Stimulated activated naive CD8-positive, alpha-beta T cell treated with anti-CD3 and anti-CD28 coated beads, Interleukin-15, Interleukin-2, amounts not matched to agents 100 U/mL and 50 U/mL, for 24 hours (primary cell): ENCODE measurements at regions not wholly inside any gene's neighbourhood (a gene's known extent, or its start where the extent isn't known, plus 50 kb on each side); places are given as distances from the start of the nearest gene placed in this dataset.

Experiments
- ATAC-seq: fragments of 150-1000 bp; cut with Tn5 transposase; one replicate; pipeline ENCODE4 v1.10.0; 2021
- DNase-seq: peaks from one replicate; pipeline ENCODE4 v3.0.0; 2021

GRCh38 chr10:4581929-4582328 lies 244.1 kb upstream of the AKR1E2 start:
- no peak for ATAC-seq

DNA sequence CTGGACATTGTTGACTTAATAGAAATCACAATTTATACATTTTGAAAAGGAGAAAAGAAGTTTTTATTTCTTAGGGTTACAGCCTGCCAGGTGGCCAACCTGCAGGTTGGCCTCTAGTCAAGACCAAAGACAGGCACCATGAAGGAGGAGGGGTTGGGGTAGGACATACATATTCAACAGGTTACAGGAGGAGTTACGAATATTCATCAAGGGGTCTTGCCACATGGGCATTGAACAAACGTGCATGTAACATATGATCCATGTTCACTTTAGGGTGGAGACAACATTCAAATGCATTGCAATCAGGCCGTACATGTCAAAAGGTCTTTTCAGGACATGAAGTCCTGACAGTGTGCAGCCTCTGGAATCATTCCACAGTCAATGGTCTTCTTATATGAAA lies 246.2 kb upstream of the AKR1E2 start:
- ATAC-seq (no peak), DNase-seq (no peak)

More at GRCh38 chr10:4581929-4582328, 244.1 kb upstream of the AKR1E2 start:
- DNase-seq, result no peak

DNA sequence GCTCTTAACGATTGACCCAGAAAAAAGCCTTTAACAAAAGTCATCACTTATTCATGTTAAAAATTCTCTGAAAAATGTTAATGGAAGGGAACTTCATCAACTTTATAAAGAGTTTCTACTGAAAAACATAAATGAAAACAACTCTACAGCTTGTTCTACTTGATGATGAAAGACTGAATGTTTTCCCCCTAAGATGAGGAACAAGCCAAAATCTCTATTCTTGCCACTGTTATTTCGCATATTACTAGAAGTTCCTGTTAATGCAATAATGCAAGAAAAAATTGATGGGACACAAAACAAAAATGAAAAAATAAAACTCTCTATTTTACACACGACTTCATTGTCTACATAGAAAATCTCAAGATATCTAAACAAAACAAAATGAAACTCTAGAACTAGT lies 249.8 kb upstream of the AKR1E2 start:
- no peak for DNase-seq
- ATAC-seq, result no peak

DNA sequence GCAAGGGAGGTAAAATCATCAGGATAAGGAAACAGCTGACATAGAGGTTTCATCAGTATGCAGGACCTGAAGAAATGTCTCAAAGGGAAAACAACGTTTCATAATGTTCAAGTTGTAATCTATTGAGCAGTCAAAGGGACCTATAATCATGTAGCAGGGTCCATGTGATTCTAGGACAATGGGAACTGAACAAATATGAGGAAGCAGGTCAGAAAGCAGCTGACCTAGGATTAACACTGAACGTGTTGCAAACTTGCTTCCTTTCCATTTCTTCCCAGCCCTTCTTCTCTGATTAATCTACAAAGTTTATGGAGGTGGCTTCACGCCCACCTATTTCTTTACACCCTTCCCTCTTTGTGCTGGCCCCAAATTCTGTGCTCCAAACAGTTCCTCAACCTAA lies 256.9 kb upstream of the AKR1E2 start:
- ATAC-seq (no peak), DNase-seq (no peak)

- ATAC-seq, result no peak
Measured at GRCh38 chr10:4568731-4569130, 257.3 kb upstream of the AKR1E2 start.

GRCh38 chr10:4568086-4568485 lies 257.9 kb upstream of the AKR1E2 start:
- ATAC-seq (no peak), DNase-seq (no peak)

More at GRCh38 chr10:4568731-4569130, 257.3 kb upstream of the AKR1E2 start:
- no peak for DNase-seq

- no peak for DNase-seq
- no peak for ATAC-seq
Measured at GRCh38 chr10:4567637-4568036, 258.4 kb upstream of the AKR1E2 start.

DNA sequence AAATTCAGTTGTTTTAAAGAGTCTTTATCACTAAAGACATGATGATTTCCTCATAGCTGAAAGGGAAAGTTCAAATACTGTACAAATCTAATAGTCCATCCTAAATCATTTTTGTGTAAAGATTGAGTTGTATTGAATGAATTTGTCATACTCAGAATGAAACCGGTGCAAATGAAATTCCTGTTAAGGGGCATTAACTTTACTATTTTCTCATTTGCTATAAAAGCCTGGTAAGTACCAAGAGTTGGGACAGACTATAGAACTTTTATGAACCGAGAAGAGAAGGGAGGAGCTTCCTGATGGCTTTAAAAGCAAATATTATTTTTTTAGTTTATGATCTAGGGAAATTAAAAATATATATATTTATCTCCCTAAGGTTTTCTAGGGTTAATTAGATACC lies 260.0 kb upstream of the AKR1E2 start:
- ATAC-seq, result no peak
- no peak for DNase-seq

DNA sequence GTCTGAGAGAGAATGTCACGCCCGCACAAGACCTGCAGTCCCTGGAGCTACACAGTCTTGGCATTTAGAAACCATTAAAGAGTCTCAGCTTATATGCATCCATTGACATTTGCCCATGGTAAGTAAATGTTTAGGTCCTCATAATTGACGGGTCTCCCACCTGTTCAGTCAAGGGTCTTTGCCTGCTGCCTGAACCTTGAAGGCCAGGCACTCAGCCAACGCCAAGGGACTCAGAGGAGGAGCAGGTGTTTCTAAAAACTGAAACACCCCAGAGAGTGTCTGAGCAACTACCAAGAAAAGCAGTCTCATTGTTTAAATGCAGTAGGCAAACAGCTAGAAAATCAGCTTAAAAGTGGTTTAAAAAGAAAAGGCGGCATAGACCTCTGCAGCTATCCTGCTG lies 264.7 kb upstream of the AKR1E2 start:
- ATAC-seq, result no peak
- no peak for DNase-seq

DNA sequence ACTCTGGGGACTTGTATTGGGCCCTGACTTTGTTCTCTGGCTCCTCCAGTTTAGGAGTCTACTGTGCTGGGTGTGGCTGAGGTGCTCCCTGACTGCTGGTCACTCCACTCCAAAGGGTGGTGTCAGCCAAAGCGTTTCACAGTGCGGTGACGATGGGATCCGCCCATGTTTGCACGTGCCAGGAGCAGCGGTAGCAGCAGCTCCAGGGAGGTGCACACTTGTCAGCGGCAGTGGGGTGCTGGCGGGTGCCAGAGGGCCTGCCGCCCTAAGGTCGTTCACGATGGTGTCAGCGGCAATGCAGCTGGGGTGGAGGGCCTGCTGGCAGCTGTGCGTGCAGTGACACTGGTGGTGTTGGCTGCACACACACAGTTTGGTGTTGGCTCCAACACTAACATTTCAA lies 268.5 kb upstream of the AKR1E2 start:
- DNase-seq (no peak), ATAC-seq (no peak)

DNA sequence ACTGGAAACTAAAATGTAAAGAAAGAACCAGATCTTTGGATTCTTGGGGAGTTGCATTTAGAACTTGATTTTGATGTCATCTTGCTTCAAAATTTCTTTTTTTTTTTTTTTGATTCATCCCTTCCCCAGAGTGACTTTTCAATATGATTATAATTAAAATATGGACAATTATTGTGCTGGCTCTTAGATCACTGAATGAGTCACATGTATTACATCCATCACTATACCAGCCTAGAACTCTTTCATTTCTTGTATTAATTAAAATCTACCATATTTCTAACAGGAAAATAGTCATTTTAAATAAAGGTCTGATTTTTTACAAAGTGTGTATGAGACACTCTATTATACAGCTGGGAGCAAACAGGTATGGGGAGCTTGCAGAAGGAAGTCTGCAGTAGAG lies 269.5 kb upstream of the AKR1E2 start:
- DNase-seq (no peak), ATAC-seq (no peak)

DNA sequence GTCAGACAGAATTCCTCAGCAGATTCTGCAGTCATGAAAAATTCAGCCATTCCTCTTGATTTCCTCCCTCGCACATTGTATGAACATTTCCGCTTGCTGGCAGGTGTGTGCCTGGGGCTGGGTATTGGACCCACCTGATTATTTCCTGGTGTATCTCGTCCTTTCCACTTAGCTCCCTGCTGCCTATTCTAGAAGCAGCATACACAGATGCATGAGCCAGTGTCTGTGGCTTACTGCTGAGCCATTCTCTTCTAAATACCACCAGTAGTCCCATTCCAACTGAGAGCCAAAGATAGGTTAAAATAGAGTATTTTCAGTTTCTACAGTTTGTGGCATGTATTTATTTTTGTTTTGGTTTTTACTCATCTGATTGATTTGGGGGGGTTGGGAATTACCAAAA lies 270.1 kb upstream of the AKR1E2 start:
- no peak for ATAC-seq

GRCh38 chr10:4549139-4549653 lies 276.8 kb upstream of the AKR1E2 start:
- ATAC-seq (no peak), DNase-seq (no peak)

More for the DNA sequence above, 270.1 kb upstream of the AKR1E2 start:
- no peak for DNase-seq

- DNase-seq, result no peak
- ATAC-seq, result no peak
Measured at GRCh38 chr10:4546931-4547330, 279.1 kb upstream of the AKR1E2 start.

DNA sequence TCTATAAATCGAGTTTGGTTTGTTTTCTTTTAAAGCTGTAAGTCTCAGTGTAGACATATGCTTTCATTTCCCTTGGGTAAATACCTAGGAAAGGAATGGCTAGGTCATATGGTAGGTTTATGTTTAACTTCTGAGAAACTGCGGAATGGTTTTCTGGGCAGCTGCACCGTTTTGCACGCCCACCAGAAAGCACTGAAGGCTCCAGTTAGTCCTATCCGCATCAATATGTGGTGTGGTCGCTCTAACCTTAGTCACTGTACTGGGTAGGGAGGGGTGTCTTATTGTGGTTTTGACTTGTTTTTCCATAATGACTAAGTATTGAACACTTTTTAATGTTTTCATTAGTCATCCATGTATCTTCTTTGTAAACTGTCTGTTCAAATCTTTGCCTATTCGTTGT lies 279.5 kb upstream of the AKR1E2 start:
- ATAC-seq (peak; percentile 94), DNase-seq (peak; percentile 15)

- no peak for DNase-seq
- ATAC-seq, result no peak
Measured at GRCh38 chr10:4545062-4545461, 280.9 kb upstream of the AKR1E2 start.

DNA sequence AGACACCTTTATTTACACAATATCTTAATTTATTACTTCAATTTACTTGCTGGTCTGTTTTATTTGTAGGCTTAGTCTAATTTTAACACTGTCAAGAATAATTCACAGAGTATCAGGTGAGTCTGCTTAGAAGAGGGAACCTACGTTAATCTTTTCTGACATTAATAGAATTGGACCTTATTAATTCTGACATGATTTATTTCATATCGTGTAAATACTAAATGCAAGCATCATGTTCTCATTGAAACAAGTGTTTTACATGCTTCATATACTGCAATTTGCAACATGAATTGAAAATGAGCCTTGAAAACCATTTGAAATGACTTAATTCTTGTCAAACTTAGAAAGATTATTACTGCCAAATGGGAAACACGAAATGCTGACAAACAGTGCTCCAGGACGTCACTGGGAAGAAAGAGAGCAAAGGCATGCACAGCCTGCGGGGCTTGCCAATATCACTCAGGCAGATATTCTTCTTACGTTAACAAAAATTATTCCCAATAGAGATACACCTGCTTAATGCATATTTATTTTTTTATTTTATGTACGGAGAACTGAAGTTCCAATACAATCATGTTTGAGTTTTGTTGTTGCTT lies 282.0 kb upstream of the AKR1E2 start:
- DNase-seq (no peak), ATAC-seq (no peak)

- ATAC-seq (no peak), DNase-seq (no peak)
Measured at GRCh38 chr10:4541292-4541691, 284.7 kb upstream of the AKR1E2 start.

DNA sequence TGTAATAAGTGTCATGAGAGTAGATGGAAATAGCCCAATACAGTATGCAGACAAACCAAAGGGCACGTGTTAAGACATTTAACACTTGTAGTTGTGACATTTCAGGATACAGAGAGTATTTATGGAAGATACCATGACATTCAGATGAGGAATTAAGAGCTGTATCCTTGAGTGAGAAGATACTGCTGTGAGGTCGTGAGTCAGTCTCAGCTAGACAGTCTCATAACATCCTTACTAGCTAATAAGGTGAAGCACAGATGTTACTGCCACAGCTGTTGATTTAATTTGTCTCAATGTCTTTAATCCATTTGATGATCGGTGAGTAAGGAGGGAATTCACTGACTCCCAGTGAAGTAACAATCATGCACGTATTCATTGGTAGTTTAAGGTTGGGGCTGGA lies 288.0 kb upstream of the AKR1E2 start:
- ATAC-seq, result no peak
- DNase-seq, result no peak

DNA sequence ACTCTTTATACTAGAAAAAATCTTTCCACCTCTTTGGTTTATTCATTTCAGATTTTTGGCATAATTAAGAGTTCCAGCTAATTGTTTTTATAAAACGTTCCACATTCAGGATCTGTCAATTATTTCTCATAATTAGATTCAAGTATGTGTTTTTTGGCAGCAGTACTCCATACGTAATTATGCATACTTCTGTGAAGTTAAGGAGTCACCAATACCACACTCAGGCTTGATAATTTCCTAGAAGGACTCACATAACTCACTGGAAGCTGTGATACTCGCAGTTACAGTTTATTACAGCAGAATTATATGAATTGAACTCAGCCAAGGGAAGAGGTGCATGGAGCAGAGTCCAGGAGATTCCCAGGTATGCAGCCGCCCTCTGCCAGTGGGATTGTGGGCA lies 290.5 kb upstream of the AKR1E2 start:
- no peak for DNase-seq
- ATAC-seq, result no peak

- DNase-seq (no peak), ATAC-seq (no peak)
Measured at GRCh38 chr10:4533621-4534020, 292.4 kb upstream of the AKR1E2 start.

GRCh38 chr10:4532976-4533375 lies 293.0 kb upstream of the AKR1E2 start:
- DNase-seq, result no peak
- ATAC-seq, result no peak

DNA sequence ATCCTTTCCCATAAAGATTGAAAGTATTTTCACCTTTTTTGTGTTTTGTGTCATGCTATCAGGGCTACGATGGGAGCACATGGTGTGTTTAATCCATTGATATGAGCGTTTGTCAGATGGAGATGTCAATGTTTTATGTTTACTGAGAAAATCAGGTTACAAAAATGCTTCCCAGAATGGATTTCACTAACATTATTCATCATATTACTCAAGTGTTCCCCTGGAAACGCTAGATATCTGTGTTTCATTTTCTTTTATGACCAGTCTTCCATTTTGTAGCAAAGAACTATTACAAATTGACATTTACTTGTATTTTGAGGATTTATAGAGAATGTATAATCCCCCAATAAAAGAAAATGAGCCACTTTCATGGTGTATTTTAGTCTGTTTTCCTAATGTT lies 293.5 kb upstream of the AKR1E2 start:
- ATAC-seq, result no peak
- no peak for DNase-seq

GRCh38 chr10:4532011-4532410 lies 294.0 kb upstream of the AKR1E2 start:
- ATAC-seq, result no peak
- DNase-seq, result no peak

- DNase-seq (no peak), ATAC-seq (no peak)
Measured at GRCh38 chr10:4529266-4529665, 296.7 kb upstream of the AKR1E2 start.
